ENCODE measurements at regions not wholly inside any gene's neighbourhood (a gene's known extent, or its start where the extent isn't known, plus 50 kb on each side); places are given as distances from the start of the nearest gene placed in this dataset.
"Not testable (repeated sequence)": the region's sequence is repeated elsewhere in the genome, so short reads cannot be mapped to it uniquely, and the experiment has no call there.

GRCh38 chr1:229148743-229149142, 122.2 kb upstream of the RAB4A start:
- ATAC-seq (peak in 3 of 4 donors; percentile 5 to 26 (median 14)), DNase-seq (no peak)
- intact Hi-C loops (cut with DNase I) = no loop called here
- TF ChIP-seq POLR2A (IDR thresholded peaks at IDR 0.05) (no peak), CTCF (IDR thresholded peaks at IDR 0.05) (no peak)
- H3K27me3 ChIP-seq = peaks cover 0 to 40% (median 7%) of the 10 kb centered on the region in 9 donors
- peaks cover 0 to 17% (median 6%) of the 10 kb centered on the region in 12 donors for H3K4me1 ChIP-seq
- H3K4me3 ChIP-seq = no peak overlapping the region
- H3K27ac ChIP-seq = no peak overlapping the region
- WGBS, 4 donors = 62 to 74% (median 71%) methylated on average over 2 to 7 of the region's 7 CpGs
- H3K36me3 ChIP-seq = no peaks in the 10 kb centered on the region
- peaks cover 0 to 7% (median 0%) of the 10 kb centered on the region in 12 donors for H3K9me3 ChIP-seq

DNA sequence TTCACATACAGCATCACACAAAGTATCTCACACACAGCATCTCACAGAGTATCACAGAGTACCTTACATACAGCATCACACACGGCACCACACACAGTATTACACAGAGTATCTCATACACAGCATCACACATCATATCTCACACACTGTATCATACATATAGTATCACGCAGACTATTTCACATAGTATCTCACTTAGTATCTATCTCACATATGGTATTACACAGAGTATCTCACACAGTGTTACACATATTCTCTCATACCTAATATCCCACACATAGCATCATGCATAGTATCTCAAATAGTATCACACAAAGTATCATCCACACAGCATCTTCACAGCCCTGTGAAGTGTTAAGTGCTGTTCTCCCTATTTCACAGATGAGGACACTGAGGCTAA, 121.5 kb upstream of the RAB4A start:
- no peak for DNase-seq
- WGBS, 4 donors = 92 to 98% (median 94%) methylated on average over 2 of the region's 2 CpGs
- intact Hi-C loops (cut with DNase I) = no loop called here
- peaks cover 0 to 17% (median 6%) of the 10 kb centered on the region in 12 donors for H3K4me1 ChIP-seq
- H3K4me3 ChIP-seq = no peak overlapping the region
- TF ChIP-seq CTCF (IDR thresholded peaks at IDR 0.05) = no peak
- no peak for TF ChIP-seq POLR2A (IDR thresholded peaks at IDR 0.05)
- peaks cover 0 to 7% (median 0%) of the 10 kb centered on the region in 12 donors for H3K9me3 ChIP-seq
- H3K27ac ChIP-seq = no peak overlapping the region
- no peak for ATAC-seq
- H3K27me3 ChIP-seq = peaks cover 0 to 40% (median 7%) of the 10 kb centered on the region in 9 donors
- no peaks in the 10 kb centered on the region for H3K36me3 ChIP-seq

GRCh38 chr1:229150518-229150917, 120.4 kb upstream of the RAB4A start:
- Histone ChIP-seq H3K4me1 (peaks cover 0 to 19% (median 8%) of the 10 kb centered on the region in 12 donors), H3K27ac (no peak overlapping the region), H3K36me3 (no peaks in the 10 kb centered on the region), H3K9me3 (peaks cover 0 to 7% (median 0%) of the 10 kb centered on the region in 12 donors), H3K27me3 (peaks cover 0 to 36% (median 4%) of the 10 kb centered on the region in 9 donors), H3K4me3 (no peak overlapping the region)
- TF ChIP-seq POLR2A (IDR thresholded peaks at IDR 0.05) (no peak), CTCF (IDR thresholded peaks at IDR 0.05) (no peak)
- WGBS, 4 donors = 69 to 86% (median 84%) methylated on average over 5 to 7 of the region's 7 CpGs
- DNase-seq (no peak), ATAC-seq (no peak)
- intact Hi-C loops (cut with DNase I) = loop anchor here in 5 of 10 donors (10.0 kb wide), 5 partner anchors 74 to 486 kb away; partner anchors contain the start of gene RHOU (in 2 of the 5)

- not testable (repeated sequence) for H3K36me3 ChIP-seq, H3K9me3 ChIP-seq, DNase-seq, H3K4me3 ChIP-seq, H3K27ac ChIP-seq, ATAC-seq
- intact Hi-C loops (cut with DNase I) = loop anchor here in 5 of 10 donors (10.0 kb wide), 5 partner anchors 73 to 487 kb away; partner anchors contain the start of gene RHOU (in 2 of the 5)
- Histone ChIP-seq H3K4me1 (peaks cover 0 to 26% (median 10%) of the 10 kb centered on the region in 12 donors), H3K27me3 (peaks cover 0 to 27% (median 4%) of the 10 kb centered on the region in 9 donors)
- WGBS, 4 donors = 91 to 95% (median 93%) methylated on average over 4 of the region's 4 CpGs
Measured at GRCh38 chr1:229151412-229151811, 119.5 kb upstream of the RAB4A start.

- Histone ChIP-seq H3K27ac (no peak overlapping the region), H3K9me3 (peaks cover 0 to 7% (median 0%) of the 10 kb centered on the region in 12 donors), H3K4me3 (no peak overlapping the region), H3K27me3 (peaks cover 0 to 18% (median 4%) of the 10 kb centered on the region in 9 donors), H3K36me3 (no peaks in the 10 kb centered on the region), H3K4me1 (peaks cover 0 to 30% (median 7%) of the 10 kb centered on the region in 12 donors)
- TF ChIP-seq POLR2A (IDR thresholded peaks at IDR 0.05) (no peak), CTCF (IDR thresholded peaks at IDR 0.05) (no peak)
- WGBS, 4 donors = 80 to 87% (median 84%) methylated on average over 2 of the region's 2 CpGs
- intact Hi-C loops (cut with DNase I) = loop anchor here in 5 of 10 donors (10.0 kb wide), 5 partner anchors 72 to 488 kb away; partner anchors contain the start of gene RHOU (in 2 of the 5)
- no peak for ATAC-seq
- DNase-seq = no peak
Measured at GRCh38 chr1:229152311-229152710, 118.6 kb upstream of the RAB4A start.
